Nephron progenitor cell (in vitro differentiated cells): ENCODE measurements at regions not wholly inside any gene's neighbourhood (a gene's known extent, or its start where the extent isn't known, plus 50 kb on each side); places are given as distances from the start of the nearest gene placed in this dataset.
"Not testable (repeated sequence)": the region's sequence is repeated elsewhere in the genome, so short reads cannot be mapped to it uniquely, and the experiment has no call there.

Experiments
- DNase-seq: peaks from one replicate; pipeline ENCODE4 v3.0.0; 2021
- H3K27ac Mint-ChIP-seq: 2 replicates; pipeline ENCODE4 v1.8.0; 2021; ENCODE audit warnings: mild to moderate bottlenecking, moderate library complexity, mixed read lengths
- H3K27me3 Mint-ChIP-seq: 2 replicates; pipeline ENCODE4 v1.8.0; 2021; ENCODE audit warnings: mild to moderate bottlenecking, low read depth, mixed read lengths; ENCODE audit not compliant: poor library complexity
- H3K36me3 Mint-ChIP-seq: 2 replicates; pipeline ENCODE4 v1.8.0; 2021; ENCODE audit warnings: low read depth, mixed read lengths
- H3K4me1 Mint-ChIP-seq: 2 replicates; pipeline ENCODE4 v1.8.0; 2021; ENCODE audit warnings: mixed read lengths
- H3K4me3 Mint-ChIP-seq: 2 replicates; pipeline ENCODE4 v1.8.0; 2021; ENCODE audit warnings: mild to moderate bottlenecking, moderate library complexity, mixed read lengths
- H3K9me3 Mint-ChIP-seq: 2 replicates; pipeline ENCODE4 v1.8.0; 2021; ENCODE audit warnings: mild to moderate bottlenecking, moderate library complexity, mixed read lengths
- TF ChIP-seq, protein P1 (sequence below): fragments of 200-600 bp; sonication (generic); IDR thresholded peaks from 2 replicates; pipeline ENCODE4 v1.5.0; 2021; ENCODE audit warnings: antibody characterized with exemption

DNA sequence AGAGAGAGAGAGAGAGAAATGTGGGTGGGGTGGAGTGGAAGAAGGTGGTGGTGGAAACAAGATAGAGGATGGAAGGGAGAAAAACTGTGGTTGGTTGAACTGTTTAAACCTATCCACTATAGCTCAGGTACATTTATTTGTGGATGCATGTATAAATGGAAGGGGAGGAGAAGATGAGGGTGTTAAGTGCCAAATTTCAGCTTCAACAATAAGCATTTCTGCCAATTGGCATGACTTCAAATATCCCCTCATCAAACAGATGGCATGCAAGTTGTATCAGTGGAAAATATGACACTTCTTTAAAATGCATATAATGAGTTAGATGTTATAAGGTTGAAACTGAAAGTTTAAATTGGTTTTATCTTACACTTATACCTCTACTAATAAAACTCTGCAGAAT, 216.1 kb downstream of the LMBRD1 start:
- no peak for DNase-seq
- H3K4me3 Mint-ChIP-seq, result no peak overlapping the region
- H3K27me3 Mint-ChIP-seq, result no peaks in the 10 kb centered on the region
- TF ChIP-seq, protein P1, sequence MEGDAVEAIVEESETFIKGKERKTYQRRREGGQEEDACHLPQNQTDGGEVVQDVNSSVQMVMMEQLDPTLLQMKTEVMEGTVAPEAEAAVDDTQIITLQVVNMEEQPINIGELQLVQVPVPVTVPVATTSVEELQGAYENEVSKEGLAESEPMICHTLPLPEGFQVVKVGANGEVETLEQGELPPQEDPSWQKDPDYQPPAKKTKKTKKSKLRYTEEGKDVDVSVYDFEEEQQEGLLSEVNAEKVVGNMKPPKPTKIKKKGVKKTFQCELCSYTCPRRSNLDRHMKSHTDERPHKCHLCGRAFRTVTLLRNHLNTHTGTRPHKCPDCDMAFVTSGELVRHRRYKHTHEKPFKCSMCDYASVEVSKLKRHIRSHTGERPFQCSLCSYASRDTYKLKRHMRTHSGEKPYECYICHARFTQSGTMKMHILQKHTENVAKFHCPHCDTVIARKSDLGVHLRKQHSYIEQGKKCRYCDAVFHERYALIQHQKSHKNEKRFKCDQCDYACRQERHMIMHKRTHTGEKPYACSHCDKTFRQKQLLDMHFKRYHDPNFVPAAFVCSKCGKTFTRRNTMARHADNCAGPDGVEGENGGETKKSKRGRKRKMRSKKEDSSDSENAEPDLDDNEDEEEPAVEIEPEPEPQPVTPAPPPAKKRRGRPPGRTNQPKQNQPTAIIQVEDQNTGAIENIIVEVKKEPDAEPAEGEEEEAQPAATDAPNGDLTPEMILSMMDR, result no peak
- no peaks in the 10 kb centered on the region for H3K36me3 Mint-ChIP-seq
- H3K27ac Mint-ChIP-seq, result no peak overlapping the region
- peaks cover 44% of the 10 kb centered on the region for H3K4me1 Mint-ChIP-seq
- no peaks in the 10 kb centered on the region for H3K9me3 Mint-ChIP-seq

DNA sequence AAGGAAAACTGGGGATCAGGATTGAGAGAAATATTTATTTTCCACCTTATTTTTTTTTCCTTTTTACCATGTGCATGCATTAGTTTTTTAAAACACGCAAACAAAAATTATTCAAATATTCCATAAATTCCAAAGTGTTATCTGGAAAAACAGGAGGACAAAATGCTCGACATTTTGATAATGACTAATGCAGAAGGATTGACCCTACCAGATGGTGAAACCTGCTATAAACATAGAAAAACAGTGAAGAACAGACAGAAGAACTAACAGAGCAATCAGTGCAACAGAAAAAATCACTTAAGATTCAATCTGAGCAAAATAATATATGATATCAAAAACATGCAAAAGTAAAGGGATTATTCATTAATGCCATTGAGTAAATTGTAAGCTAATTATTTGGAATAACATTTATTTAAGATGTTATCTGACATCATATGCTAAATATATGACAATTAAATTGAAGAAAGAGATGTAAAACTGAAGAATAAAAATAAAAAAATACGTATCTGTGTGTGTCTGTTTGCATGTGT, 218.4 kb downstream of the LMBRD1 start:
- DNase-seq, result no peak
- Mint-ChIP-seq H3K36me3 (no peaks in the 10 kb centered on the region), H3K27ac (no peak overlapping the region), H3K4me3 (no peak overlapping the region), H3K27me3 (no peaks in the 10 kb centered on the region), H3K4me1 (peaks cover 22% of the 10 kb centered on the region), H3K9me3 (no peaks in the 10 kb centered on the region)
- TF ChIP-seq, protein P1, result no peak

DNA sequence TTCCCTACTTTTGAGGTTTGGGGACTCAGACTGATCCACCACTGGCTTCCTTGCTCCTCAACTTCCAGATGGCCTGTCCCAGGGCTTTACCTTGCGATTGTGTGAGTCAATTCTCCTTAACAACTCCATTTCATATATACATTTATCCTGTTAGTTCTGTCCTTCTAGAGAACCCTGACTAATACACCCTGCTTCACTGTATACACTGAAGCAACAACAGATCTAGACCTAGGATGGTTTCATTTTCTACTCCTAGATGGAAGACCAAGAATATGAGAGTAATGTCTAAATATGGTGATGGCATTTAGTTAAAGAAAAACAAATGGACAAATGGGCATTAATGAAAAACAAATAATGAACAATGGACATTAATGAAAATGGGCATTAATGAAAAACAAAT, 225.6 kb downstream of the LMBRD1 start:
- Mint-ChIP-seq H3K4me3 (no peak overlapping the region), H3K4me1 (no peaks in the 10 kb centered on the region), H3K27ac (no peak overlapping the region), H3K27me3 (peaks cover 14% of the 10 kb centered on the region), H3K36me3 (no peaks in the 10 kb centered on the region), H3K9me3 (no peaks in the 10 kb centered on the region)
- DNase-seq, result no peak
- TF ChIP-seq, protein P1, result no peak

DNA sequence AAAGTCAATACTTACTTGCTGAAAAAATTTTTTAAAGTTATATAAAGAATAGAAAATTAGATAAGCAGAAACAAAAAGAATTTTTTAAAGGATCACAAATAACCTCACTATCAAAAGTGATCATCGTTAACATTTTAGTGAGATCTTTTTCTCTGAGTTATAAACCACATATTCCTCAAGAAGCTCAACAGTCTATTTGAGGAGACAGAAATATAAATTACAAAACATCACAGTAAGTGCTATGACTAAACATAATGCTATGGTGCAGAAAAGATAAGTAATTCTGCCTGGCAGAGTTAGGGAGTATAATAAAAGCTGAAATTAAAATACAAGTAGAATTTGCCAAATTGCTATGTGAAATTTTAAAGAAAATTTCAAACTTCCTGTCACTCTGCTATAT, 226.7 kb downstream of the LMBRD1 start:
- no peak for DNase-seq
- Mint-ChIP-seq H3K27me3 (peaks cover 14% of the 10 kb centered on the region), H3K27ac (no peak overlapping the region), H3K36me3 (no peaks in the 10 kb centered on the region), H3K4me1 (no peaks in the 10 kb centered on the region), H3K4me3 (no peak overlapping the region), H3K9me3 (no peaks in the 10 kb centered on the region)
- TF ChIP-seq, protein P1, result no peak

DNA sequence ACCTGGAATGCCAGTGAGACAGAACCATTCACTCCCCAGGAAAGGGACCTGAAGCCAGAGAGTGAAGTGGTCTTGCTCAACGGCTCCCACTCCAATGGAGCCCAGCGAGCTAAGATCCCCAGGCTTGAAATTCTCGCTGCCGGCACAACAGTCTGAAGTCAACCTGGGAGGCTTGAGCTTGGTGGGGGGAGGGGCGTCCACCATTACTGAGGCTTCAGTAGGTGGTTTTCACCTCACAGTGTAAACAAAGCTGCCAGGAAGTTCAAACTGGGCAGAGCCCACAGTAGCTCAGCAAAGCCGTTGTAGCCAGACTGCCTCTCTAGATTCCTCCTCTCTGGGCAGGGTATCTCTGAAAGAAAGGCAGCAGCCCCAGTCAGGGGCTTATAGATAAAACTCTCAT, 236.2 kb downstream of the LMBRD1 start:
- peaks cover 23% of the 10 kb centered on the region for H3K9me3 Mint-ChIP-seq
- not testable (repeated sequence) for H3K27ac Mint-ChIP-seq, H3K4me3 Mint-ChIP-seq, H3K4me1 Mint-ChIP-seq, H3K36me3 Mint-ChIP-seq, H3K27me3 Mint-ChIP-seq, DNase-seq

DNA sequence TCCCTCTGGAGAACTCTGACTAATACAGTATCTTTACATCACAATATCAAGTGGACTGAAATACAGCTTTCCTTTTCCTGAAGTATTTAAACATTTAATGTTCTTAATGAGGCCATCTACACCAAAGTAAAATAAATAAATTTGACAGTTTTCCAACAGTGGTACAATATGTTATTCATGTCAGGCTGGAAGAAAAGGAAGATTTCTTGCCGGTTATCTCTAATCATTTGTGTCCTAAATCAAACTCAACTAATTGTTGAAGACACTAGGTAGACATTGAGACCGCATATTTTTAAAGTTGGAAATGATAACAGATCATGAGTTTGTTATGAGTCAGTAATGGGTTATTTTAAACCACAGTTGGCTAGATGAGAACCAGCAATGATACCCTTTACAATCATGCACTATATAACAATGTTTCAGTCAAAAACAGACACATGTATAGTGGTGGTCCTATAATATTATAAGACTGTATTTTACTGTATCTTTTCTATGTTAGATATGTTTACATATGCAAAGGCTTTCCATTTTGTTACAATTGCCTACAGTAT, 241.6 kb downstream of the LMBRD1 start:
- H3K4me1 Mint-ChIP-seq, result no peaks in the 10 kb centered on the region

More for the DNA sequence above, 241.6 kb downstream of the LMBRD1 start:
- H3K9me3 Mint-ChIP-seq, result no peaks in the 10 kb centered on the region
- no peak for DNase-seq
- TF ChIP-seq, protein P1, result no peak
- no peaks in the 10 kb centered on the region for H3K27me3 Mint-ChIP-seq
- H3K27ac Mint-ChIP-seq, result no peak overlapping the region
- no peaks in the 10 kb centered on the region for H3K36me3 Mint-ChIP-seq
- no peak overlapping the region for H3K4me3 Mint-ChIP-seq
